H7 (cell line): ENCODE measurements at regions not wholly inside any gene's neighbourhood (a gene's known extent, or its start where the extent isn't known, plus 50 kb on each side); places are given as distances from the start of the nearest gene placed in this dataset.
A peak's percentile ranks its signal among the peaks of the same experiment; 100 is the strongest.

ENCODE experiments used
- DNase-seq: peaks from one replicate; pipeline ENCODE4 v3.0.0; 2012
- H3K27me3 ChIP-seq: 2 replicates; pipeline ENCODE4 v1.6.0; 2011; ENCODE audit warnings: mild to moderate bottlenecking, low read length; ENCODE audit not compliant: control insufficient read depth, insufficient read depth
- H3K36me3 ChIP-seq: replicated peaks from 2 replicates; pipeline ENCODE4 v1.5.1; 2011; ENCODE audit warnings: low read length; ENCODE audit not compliant: control insufficient read depth, insufficient read depth
- H3K4me3 ChIP-seq: 2 replicates; pipeline ENCODE4 v1.5.1; 2011; ENCODE audit warnings: low read depth, mild to moderate bottlenecking, control low read depth, low read length, moderate library complexity; ENCODE audit not compliant: insufficient read depth

- Histone ChIP-seq H3K27me3 (no peaks in the 10 kb centered on the region), H3K36me3 (no peaks in the 10 kb centered on the region), H3K4me3 (no peak overlapping the region)
- DNase-seq: no peak
Measured at GRCh38 chr7:42744746-42745145, 167.1 kb downstream of the C7orf25 start.

- DNase-seq: no peak
- Histone ChIP-seq H3K4me3 (no peak overlapping the region), H3K27me3 (no peaks in the 10 kb centered on the region), H3K36me3 (no peaks in the 10 kb centered on the region)
Measured at GRCh38 chr7:42743077-42743858, 168.6 kb downstream of the C7orf25 start.

- Histone ChIP-seq H3K27me3 (no peaks in the 10 kb centered on the region), H3K4me3 (no peak overlapping the region), H3K36me3 (no peaks in the 10 kb centered on the region)
- DNase-seq: no peak
Measured at GRCh38 chr7:42742318-42742717, 169.6 kb downstream of the C7orf25 start.

GRCh38 chr7:42740408-42740807 is 171.5 kb downstream of the C7orf25 start:
- no peak for DNase-seq
- Histone ChIP-seq H3K27me3 (no peaks in the 10 kb centered on the region), H3K36me3 (no peaks in the 10 kb centered on the region), H3K4me3 (no peak overlapping the region)

GRCh38 chr7:42739638-42740037 is 172.2 kb downstream of the C7orf25 start:
- H3K27me3 ChIP-seq: no peaks in the 10 kb centered on the region
- no peak overlapping the region for H3K4me3 ChIP-seq
- DNase-seq: no peak
- no peaks in the 10 kb centered on the region for H3K36me3 ChIP-seq

- peak; percentile 32 for DNase-seq
- H3K36me3 ChIP-seq: no peaks in the 10 kb centered on the region
- H3K4me3 ChIP-seq: no peak overlapping the region
- H3K27me3 ChIP-seq: no peaks in the 10 kb centered on the region
Measured at GRCh38 chr7:42736931-42737330, 174.9 kb downstream of the C7orf25 start.

- no peaks in the 10 kb centered on the region for H3K27me3 ChIP-seq
- H3K36me3 ChIP-seq: no peaks in the 10 kb centered on the region
- DNase-seq: no peak
- H3K4me3 ChIP-seq: no peak overlapping the region
Measured at GRCh38 chr7:42735081-42735480, 176.8 kb downstream of the C7orf25 start.

- Histone ChIP-seq H3K4me3 (no peak overlapping the region), H3K27me3 (no peaks in the 10 kb centered on the region), H3K36me3 (no peaks in the 10 kb centered on the region)
- no peak for DNase-seq
Measured at GRCh38 chr7:42734568-42734967, 177.3 kb downstream of the C7orf25 start.

- no peak for DNase-seq
- Histone ChIP-seq H3K27me3 (no peaks in the 10 kb centered on the region), H3K36me3 (no peaks in the 10 kb centered on the region)
Measured at GRCh38 chr7:42733040-42733439, 178.8 kb downstream of the C7orf25 start.

GRCh38 chr7:42730586-42730985 is 181.3 kb downstream of the C7orf25 start:
- H3K27me3 ChIP-seq: no peaks in the 10 kb centered on the region
- H3K36me3 ChIP-seq: no peaks in the 10 kb centered on the region
- H3K4me3 ChIP-seq: no peak overlapping the region
- no peak for DNase-seq

More at GRCh38 chr7:42733040-42733439, 178.8 kb downstream of the C7orf25 start:
- H3K4me3 ChIP-seq: no peak overlapping the region

GRCh38 chr7:42729053-42729765 is 182.7 kb downstream of the C7orf25 start:
- no peak for DNase-seq
- no peak overlapping the region for H3K4me3 ChIP-seq
- no peaks in the 10 kb centered on the region for H3K36me3 ChIP-seq
- H3K27me3 ChIP-seq: no peaks in the 10 kb centered on the region

GRCh38 chr7:42727451-42727850 is 184.4 kb downstream of the C7orf25 start:
- no peak for DNase-seq
- H3K4me3 ChIP-seq: no peak overlapping the region
- no peaks in the 10 kb centered on the region for H3K36me3 ChIP-seq
- H3K27me3 ChIP-seq: no peaks in the 10 kb centered on the region

- no peak for DNase-seq
- H3K27me3 ChIP-seq: no peaks in the 10 kb centered on the region
- no peak overlapping the region for H3K4me3 ChIP-seq
- no peaks in the 10 kb centered on the region for H3K36me3 ChIP-seq
Measured at GRCh38 chr7:42726066-42726785, 185.6 kb downstream of the C7orf25 start.

GRCh38 chr7:42722716-42723115 is 189.2 kb downstream of the C7orf25 start:
- Histone ChIP-seq H3K4me3 (no peak overlapping the region), H3K36me3 (no peaks in the 10 kb centered on the region), H3K27me3 (no peaks in the 10 kb centered on the region)
- DNase-seq: no peak

- Histone ChIP-seq H3K27me3 (no peaks in the 10 kb centered on the region), H3K4me3 (no peak overlapping the region), H3K36me3 (no peaks in the 10 kb centered on the region)
- no peak for DNase-seq
Measured at GRCh38 chr7:42722198-42722597, 189.7 kb downstream of the C7orf25 start.
